Kidney (tissue), 13 donors: ENCODE measurements at regions not wholly inside any gene's neighbourhood (a gene's known extent, or its start where the extent isn't known, plus 50 kb on each side); places are given as distances from the start of the nearest gene placed in this dataset.

Experiments
- DNase-seq, 5 donors: peaks; one replicate each; pipeline ENCODE4 v3.0.0-alpha.2; 2013 to 2020
- FAIRE-seq: peaks from 2 replicates; lab custom pipeline; 2012; peaks lifted over from hg19 to GRCh38; lab: Jason Lieb, UNC
- H3K27ac ChIP-seq, 2 donors: one replicate each; pipeline ENCODE4 v1.7.0; 2013; ENCODE audit warnings: low read depth in 2 of 2, low read length in 2 of 2, inconsistent platforms in 1 of 2
- H3K27me3 ChIP-seq: one replicate; pipeline ENCODE4 v1.7.1; 2013; ENCODE audit warnings: low read length, inconsistent platforms; ENCODE audit not compliant: control insufficient read depth, insufficient read depth
- H3K36me3 ChIP-seq, 3 donors: one replicate each; pipeline versions ENCODE4 v1.7.0 to v1.7.1; 2013; ENCODE audit warnings: low read length in 3 of 3, control low read depth in 1 of 3, inconsistent platforms in 1 of 3; ENCODE audit not compliant: insufficient read depth in 3 of 3, control insufficient read depth in 2 of 3
- H3K4me1 ChIP-seq, 3 donors: one replicate each; pipeline versions ENCODE4 v1.7.0 to v1.7.1; 2013; ENCODE audit warnings: low read length in 3 of 3, inconsistent platforms in 1 of 3, low read depth in 1 of 3; ENCODE audit not compliant: control insufficient read depth in 2 of 3, insufficient read depth in 2 of 3
- H3K4me3 ChIP-seq, 3 donors: one replicate each; pipeline versions ENCODE4 v1.7.0 to v1.8.1; 2013; ENCODE audit warnings: low read length in 3 of 3, control low read depth in 1 of 3, inconsistent platforms in 1 of 3
- H3K9ac ChIP-seq, 3 donors: one replicate each; pipeline versions ENCODE4 v1.7.0 to v1.7.1; 2013; ENCODE audit warnings: low read length in 3 of 3, control low read depth in 1 of 3, inconsistent platforms in 1 of 3
- H3K9me3 ChIP-seq, 3 donors: one replicate each; pipeline versions ENCODE4 v1.7.0 to v1.7.1; 2013; ENCODE audit warnings: low read length in 3 of 3, control low read depth in 1 of 3, inconsistent platforms in 1 of 3; ENCODE audit not compliant: control insufficient read depth in 2 of 3, insufficient read depth in 1 of 3
- intact Hi-C: fragments of 100-400 bp; cut with DNase I; formaldehyde crosslinking; loops from one replicate; pipeline ENCODE4 v1.11.1; 2022
- TF ChIP-seq, protein P1 (sequence below): IDR thresholded peaks from 3 replicates; pipeline ENCODE4 v1.5.1; 2012; ENCODE audit warnings: mild to moderate bottlenecking, moderate library complexity, borderline replicate concordance; ENCODE audit not compliant: insufficient read depth; ENCODE audit errors: extremely low read depth
- donor health status: control.
- donor health status: control.
- donor health status: control.
- donor health status: control.
- donor health status: control.
- donor health status: DM: yes; HTN: yes; CAD: no.
- donor health status: Normal renal cell carcinoma (clear cell type).

- Histone ChIP-seq H3K4me3 (no peak overlapping the region), H3K9me3 (no peaks in the 10 kb centered on the region), H3K27me3 (no peaks in the 10 kb centered on the region), H3K36me3 (no peaks in the 10 kb centered on the region), H3K27ac (no peak overlapping the region), H3K4me1 (no peaks in the 10 kb centered on the region), H3K9ac (no peak overlapping the region)
- TF ChIP-seq, protein P1, sequence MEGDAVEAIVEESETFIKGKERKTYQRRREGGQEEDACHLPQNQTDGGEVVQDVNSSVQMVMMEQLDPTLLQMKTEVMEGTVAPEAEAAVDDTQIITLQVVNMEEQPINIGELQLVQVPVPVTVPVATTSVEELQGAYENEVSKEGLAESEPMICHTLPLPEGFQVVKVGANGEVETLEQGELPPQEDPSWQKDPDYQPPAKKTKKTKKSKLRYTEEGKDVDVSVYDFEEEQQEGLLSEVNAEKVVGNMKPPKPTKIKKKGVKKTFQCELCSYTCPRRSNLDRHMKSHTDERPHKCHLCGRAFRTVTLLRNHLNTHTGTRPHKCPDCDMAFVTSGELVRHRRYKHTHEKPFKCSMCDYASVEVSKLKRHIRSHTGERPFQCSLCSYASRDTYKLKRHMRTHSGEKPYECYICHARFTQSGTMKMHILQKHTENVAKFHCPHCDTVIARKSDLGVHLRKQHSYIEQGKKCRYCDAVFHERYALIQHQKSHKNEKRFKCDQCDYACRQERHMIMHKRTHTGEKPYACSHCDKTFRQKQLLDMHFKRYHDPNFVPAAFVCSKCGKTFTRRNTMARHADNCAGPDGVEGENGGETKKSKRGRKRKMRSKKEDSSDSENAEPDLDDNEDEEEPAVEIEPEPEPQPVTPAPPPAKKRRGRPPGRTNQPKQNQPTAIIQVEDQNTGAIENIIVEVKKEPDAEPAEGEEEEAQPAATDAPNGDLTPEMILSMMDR: no peak
- intact Hi-C loops: no loop called here
- DNase-seq (peak in 2 of 5 donors; percentile 17 to 60), FAIRE-seq (no peak)
Observed at GRCh38 chr2:129248198-129248597, 731.3 kb upstream of the RAB6C start.

DNA sequence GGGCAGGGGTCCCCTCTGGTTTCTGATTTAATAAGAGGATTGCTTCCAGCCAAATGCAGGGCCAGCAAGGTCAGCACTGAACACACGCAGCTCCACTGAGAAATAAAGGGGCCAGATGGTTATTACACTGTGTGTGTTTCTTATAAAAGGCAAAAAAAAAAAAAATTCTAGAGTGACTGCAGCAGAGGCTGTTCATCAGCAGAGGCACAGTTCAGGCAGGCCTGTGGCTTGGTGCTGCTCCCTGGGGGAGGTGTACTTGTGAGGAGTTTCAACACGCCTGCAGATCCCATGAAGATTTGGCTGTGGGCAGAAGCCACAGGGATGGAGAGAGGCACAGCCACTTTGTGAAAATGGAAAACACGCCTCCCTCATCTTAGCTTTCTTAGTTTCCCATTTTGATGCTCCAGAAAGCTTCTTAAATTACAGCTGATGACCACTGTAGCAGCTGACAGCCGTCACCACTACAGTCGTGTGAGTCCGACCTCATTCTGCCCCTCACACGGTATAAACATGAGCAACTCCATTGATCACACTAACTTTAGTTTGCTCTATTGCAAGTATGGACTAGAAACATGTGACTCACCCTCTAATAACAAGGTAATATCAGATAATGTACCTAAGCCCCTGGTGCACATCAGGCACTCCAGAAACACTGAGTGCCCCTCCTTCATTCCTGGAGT, 726.5 kb upstream of the RAB6C start:
- Histone ChIP-seq H3K27ac (no peak overlapping the region), H3K36me3 (no peaks in the 10 kb centered on the region), H3K27me3 (no peaks in the 10 kb centered on the region), H3K4me1 (no peaks in the 10 kb centered on the region), H3K9ac (no peak overlapping the region), H3K4me3 (no peak overlapping the region), H3K9me3 (no peaks in the 10 kb centered on the region)
- DNase-seq: peak in 2 of 5 donors; percentile 32
- TF ChIP-seq, protein P1: no peak
- no peak for FAIRE-seq
- intact Hi-C loops: no loop called here

DNA sequence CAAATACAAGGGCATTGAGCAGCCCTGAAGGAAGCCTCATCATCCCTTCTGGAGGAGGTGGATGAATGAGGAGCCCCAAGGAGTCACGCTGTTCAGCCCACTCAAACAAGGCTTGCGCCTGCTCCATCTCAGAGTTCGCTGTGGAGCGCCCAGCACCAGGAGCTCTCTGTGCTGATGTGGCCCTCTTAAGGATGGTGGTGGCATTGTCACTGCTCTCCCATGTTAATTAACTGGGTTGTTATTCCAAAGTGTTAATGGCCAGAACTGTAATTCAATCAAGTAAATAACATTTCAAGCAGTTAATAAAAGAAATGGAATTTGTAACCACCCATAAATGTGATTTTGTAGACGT, 726.0 kb upstream of the RAB6C start:
- Histone ChIP-seq H3K36me3 (no peaks in the 10 kb centered on the region), H3K27ac (no peak overlapping the region), H3K9ac (no peak overlapping the region), H3K9me3 (peaks cover 0 to under 1% (median 0%) of the 10 kb centered on the region in 3 donors), H3K4me1 (no peaks in the 10 kb centered on the region), H3K27me3 (no peaks in the 10 kb centered on the region), H3K4me3 (no peak overlapping the region)
- intact Hi-C loops: no loop called here
- TF ChIP-seq, protein P1: peak; percentile 10
- peak in 3 of 5 donors; percentile 18 to 54 (median 32) for DNase-seq
- FAIRE-seq: no peak

GRCh38 chr2:129254718-129255117, 724.7 kb upstream of the RAB6C start:
- intact Hi-C loops: no loop called here
- H3K9me3 ChIP-seq: peaks cover 0 to 7% (median 0%) of the 10 kb centered on the region in 3 donors
- DNase-seq (no peak), FAIRE-seq (no peak)
- H3K9ac ChIP-seq: no peak overlapping the region
- no peaks in the 10 kb centered on the region for H3K36me3 ChIP-seq
- H3K4me1 ChIP-seq: no peaks in the 10 kb centered on the region
- H3K4me3 ChIP-seq: no peak overlapping the region
- no peaks in the 10 kb centered on the region for H3K27me3 ChIP-seq
- H3K27ac ChIP-seq: no peak overlapping the region
- TF ChIP-seq, protein P1: no peak
